ENCODE measurements at regions not wholly inside any gene's neighbourhood (a gene's known extent, or its start where the extent isn't known, plus 50 kb on each side); places are given as distances from the start of the nearest gene placed in this dataset.

DNA sequence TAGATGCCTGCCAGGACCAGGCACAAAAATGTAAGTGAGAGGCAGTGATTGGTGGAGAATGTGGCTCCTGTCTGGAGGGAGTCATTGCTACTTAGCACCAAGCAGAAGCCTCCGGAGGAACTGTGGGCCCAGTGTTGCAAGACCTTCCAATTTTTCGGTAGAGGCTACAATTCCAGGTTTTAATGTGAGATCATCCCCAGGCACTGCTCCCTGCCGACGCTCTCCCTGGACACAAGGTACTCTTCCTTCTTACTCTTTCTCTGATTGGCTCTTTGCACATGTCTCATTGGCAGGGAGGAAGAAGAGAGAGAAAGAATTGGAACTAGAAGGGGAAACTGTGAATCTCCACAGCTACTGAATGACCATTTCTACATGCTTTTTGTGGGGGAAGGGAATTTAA lies 53.7 kb upstream of the EP300 start:
- TF ChIP-seq, protein P1, sequence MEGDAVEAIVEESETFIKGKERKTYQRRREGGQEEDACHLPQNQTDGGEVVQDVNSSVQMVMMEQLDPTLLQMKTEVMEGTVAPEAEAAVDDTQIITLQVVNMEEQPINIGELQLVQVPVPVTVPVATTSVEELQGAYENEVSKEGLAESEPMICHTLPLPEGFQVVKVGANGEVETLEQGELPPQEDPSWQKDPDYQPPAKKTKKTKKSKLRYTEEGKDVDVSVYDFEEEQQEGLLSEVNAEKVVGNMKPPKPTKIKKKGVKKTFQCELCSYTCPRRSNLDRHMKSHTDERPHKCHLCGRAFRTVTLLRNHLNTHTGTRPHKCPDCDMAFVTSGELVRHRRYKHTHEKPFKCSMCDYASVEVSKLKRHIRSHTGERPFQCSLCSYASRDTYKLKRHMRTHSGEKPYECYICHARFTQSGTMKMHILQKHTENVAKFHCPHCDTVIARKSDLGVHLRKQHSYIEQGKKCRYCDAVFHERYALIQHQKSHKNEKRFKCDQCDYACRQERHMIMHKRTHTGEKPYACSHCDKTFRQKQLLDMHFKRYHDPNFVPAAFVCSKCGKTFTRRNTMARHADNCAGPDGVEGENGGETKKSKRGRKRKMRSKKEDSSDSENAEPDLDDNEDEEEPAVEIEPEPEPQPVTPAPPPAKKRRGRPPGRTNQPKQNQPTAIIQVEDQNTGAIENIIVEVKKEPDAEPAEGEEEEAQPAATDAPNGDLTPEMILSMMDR (IDR thresholded peaks at IDR 0.05; ENCODE audit: low read length) = no peak
- TF ChIP-seq EZH2 (optimal IDR thresholded peaks at IDR 0.05; ENCODE audit: low read depth, low read length) = no peak

All from MM.1S (cell line).